Type B pancreatic cell (in vitro differentiated cells): ENCODE measurements at regions not wholly inside any gene's neighbourhood (a gene's known extent, or its start where the extent isn't known, plus 50 kb on each side); places are given as distances from the start of the nearest gene placed in this dataset.

Experiments
- DNase-seq: peaks from one replicate; pipeline ENCODE4 v3.0.0; 2021; ENCODE audit warnings: mixed read lengths; ENCODE audit not compliant: unreplicated experiment; ENCODE audit errors: extremely low spot score
- H3K27ac Mint-ChIP-seq: 2 replicates; pipeline ENCODE4 v1.8.0; 2021; ENCODE audit warnings: mild to moderate bottlenecking, mixed read lengths
- H3K27me3 Mint-ChIP-seq: 2 replicates; pipeline ENCODE4 v1.8.0; 2021; ENCODE audit warnings: mixed read lengths
- H3K36me3 Mint-ChIP-seq: 2 replicates; pipeline ENCODE4 v1.8.0; 2021; ENCODE audit warnings: mixed read lengths
- H3K4me1 Mint-ChIP-seq: one replicate; pipeline ENCODE4 v1.8.0; 2021; ENCODE audit warnings: mixed read lengths; ENCODE audit not compliant: unreplicated experiment
- H3K4me3 Mint-ChIP-seq: 2 replicates; pipeline ENCODE4 v1.8.0; 2021; ENCODE audit warnings: mild to moderate bottlenecking, mixed read lengths
- H3K9me3 Mint-ChIP-seq: 2 replicates; pipeline ENCODE4 v1.8.0; 2021; ENCODE audit warnings: mixed read lengths
- CTCF ChIP-seq: fragments of 200-600 bp; sonication (generic); conservative IDR thresholded peaks from 2 replicates; pipeline ENCODE4 v1.5.0; 2021; ENCODE audit warnings: antibody characterized with exemption, mild to moderate bottlenecking

GRCh38 chr2:150545916-150546315 lies 58.4 kb upstream of the RND3 start:
- TF ChIP-seq CTCF, result no peak
- no peak overlapping the region for H3K27ac Mint-ChIP-seq

GRCh38 chr2:150544731-150545130 lies 57.3 kb upstream of the RND3 start:
- DNase-seq, result no peak
- Mint-ChIP-seq H3K4me3 (no peak overlapping the region), H3K36me3 (peaks cover 5% of the 10 kb centered on the region), H3K9me3 (peaks cover 9% of the 10 kb centered on the region), H3K4me1 (peaks cover 8% of the 10 kb centered on the region), H3K27ac (no peak overlapping the region), H3K27me3 (no peaks in the 10 kb centered on the region)
- TF ChIP-seq CTCF, result no peak

More at GRCh38 chr2:150545916-150546315, 58.4 kb upstream of the RND3 start:
- Mint-ChIP-seq H3K27me3 (no peaks in the 10 kb centered on the region), H3K4me1 (peaks cover 5% of the 10 kb centered on the region), H3K36me3 (peaks cover 3% of the 10 kb centered on the region), H3K9me3 (peaks cover 6% of the 10 kb centered on the region), H3K4me3 (no peak overlapping the region)
- no peak for DNase-seq

- Mint-ChIP-seq H3K36me3 (peaks cover 5% of the 10 kb centered on the region), H3K27ac (no peak overlapping the region), H3K4me1 (peaks cover 8% of the 10 kb centered on the region), H3K9me3 (peaks cover 9% of the 10 kb centered on the region), H3K4me3 (no peak overlapping the region), H3K27me3 (no peaks in the 10 kb centered on the region)
- no peak for DNase-seq
- no peak for TF ChIP-seq CTCF
These were observed 55.2 kb upstream of the RND3 start for GRCh38 chr2:150542692-150543091.

- no peak for DNase-seq
These were observed 54.7 kb upstream of the RND3 start for GRCh38 chr2:150542172-150542571.

GRCh38 chr2:150538651-150539201 lies 51.3 kb upstream of the RND3 start:
- no peaks in the 10 kb centered on the region for H3K27me3 Mint-ChIP-seq
- peaks cover 15% of the 10 kb centered on the region for H3K9me3 Mint-ChIP-seq
- TF ChIP-seq CTCF, result no peak
- H3K27ac Mint-ChIP-seq, result no peak overlapping the region
- H3K4me1 Mint-ChIP-seq, result peaks cover 8% of the 10 kb centered on the region
- peaks cover 5% of the 10 kb centered on the region for H3K36me3 Mint-ChIP-seq
- no peak for DNase-seq
- H3K4me3 Mint-ChIP-seq, result no peak overlapping the region

More at GRCh38 chr2:150542172-150542571, 54.7 kb upstream of the RND3 start:
- H3K27me3 Mint-ChIP-seq, result no peaks in the 10 kb centered on the region
- no peak overlapping the region for H3K27ac Mint-ChIP-seq
- H3K4me3 Mint-ChIP-seq, result no peak overlapping the region
- H3K9me3 Mint-ChIP-seq, result peaks cover 9% of the 10 kb centered on the region
- peaks cover 5% of the 10 kb centered on the region for H3K36me3 Mint-ChIP-seq
- no peak for TF ChIP-seq CTCF
- peaks cover 8% of the 10 kb centered on the region for H3K4me1 Mint-ChIP-seq
